Fibroblast of lung (primary cell): ENCODE measurements at regions not wholly inside any gene's neighbourhood (a gene's known extent, or its start where the extent isn't known, plus 50 kb on each side); places are given as distances from the start of the nearest gene placed in this dataset.
"Not testable (repeated sequence)": the region's sequence is repeated elsewhere in the genome, so short reads cannot be mapped to it uniquely, and the experiment has no call there.

Experiments
- DNase-seq, 2 donors: peaks; one replicate each; pipeline versions ENCODE4 v3.0.0 to v3.0.0-alpha.2; 2010; ENCODE audit warnings: low read depth in 2 of 2
- H2AFZ ChIP-seq: 2 replicates; pipeline ENCODE4 v1.5.1; 2012; ENCODE audit warnings: low read length, control low read depth, inconsistent platforms
- H3K27ac ChIP-seq: 2 replicates; pipeline ENCODE4 v1.5.1; 2011; ENCODE audit warnings: low read length, control low read depth; ENCODE audit not compliant: insufficient read depth
- H3K27me3 ChIP-seq: 2 replicates; pipeline ENCODE4 v1.5.1; 2011; ENCODE audit warnings: mild to moderate bottlenecking, low read length; ENCODE audit not compliant: control insufficient read depth, insufficient read depth
- H3K36me3 ChIP-seq: 2 replicates; pipeline ENCODE4 v1.5.1; 2011; ENCODE audit warnings: low read length; ENCODE audit not compliant: control insufficient read depth, insufficient read depth
- H3K4me1 ChIP-seq: 2 replicates; pipeline ENCODE4 v1.5.1; 2011; ENCODE audit warnings: low read length; ENCODE audit not compliant: control insufficient read depth, insufficient read depth; ENCODE audit errors: extremely low read depth
- H3K4me2 ChIP-seq: 2 replicates; pipeline ENCODE4 v1.5.1; 2011; ENCODE audit warnings: low read length, control low read depth; ENCODE audit not compliant: insufficient read depth; ENCODE audit errors: extremely low read depth
- H3K4me3 ChIP-seq, 4 experiments: fragments of 200-600 bp in 1 of 4; sonication (generic) in 1 of 4; replicated peaks in 1 of 4; 2 replicates each; pipeline ENCODE4 v1.5.1; 2011 to 2016; ENCODE audit warnings: low read length in 4 of 4, low read depth in 3 of 4, mild to moderate bottlenecking in 3 of 4, control low read depth in 2 of 4, inconsistent platforms in 1 of 4, mixed read lengths in 1 of 4; ENCODE audit not compliant: insufficient read depth in 1 of 4; ENCODE audit errors: control extremely low read depth in 1 of 4
- H3K79me2 ChIP-seq: 2 replicates; pipeline ENCODE4 v1.5.1; 2012; ENCODE audit warnings: mild to moderate bottlenecking, low read length, inconsistent platforms; ENCODE audit not compliant: control insufficient read depth, insufficient read depth
- H3K9ac ChIP-seq: 2 replicates; pipeline ENCODE4 v1.5.1; 2011; ENCODE audit warnings: mild to moderate bottlenecking, low read length, control low read depth; ENCODE audit not compliant: insufficient read depth
- H3K9me3 ChIP-seq: 2 replicates; pipeline ENCODE4 v1.5.1; 2012; ENCODE audit warnings: low read depth, low read length; ENCODE audit not compliant: control insufficient read depth, insufficient read depth
- H4K20me1 ChIP-seq: 2 replicates; pipeline ENCODE4 v1.5.1; 2011; ENCODE audit warnings: low read length; ENCODE audit not compliant: control insufficient read depth, insufficient read depth; ENCODE audit errors: extremely low read depth
- EZH2 ChIP-seq: IDR thresholded peaks from 2 replicates; pipeline ENCODE4 v1.5.1; 2012; ENCODE audit warnings: low read length, control low read depth, mild to moderate bottlenecking; ENCODE audit errors: missing control alignments
- TF ChIP-seq, protein P1 (sequence below), 2 donors: IDR thresholded peaks in 1 of 2; conservative IDR thresholded peaks in 1 of 2; 1 replicate in 1 of 2; 2 replicates in 1 of 2; pipeline ENCODE4 v1.5.1; 2011 to 2012; ENCODE audit warnings: low read length in 2 of 2, control low read depth in 1 of 2, inconsistent platforms in 1 of 2, low read depth in 1 of 2, mild to moderate bottlenecking in 1 of 2

DNA sequence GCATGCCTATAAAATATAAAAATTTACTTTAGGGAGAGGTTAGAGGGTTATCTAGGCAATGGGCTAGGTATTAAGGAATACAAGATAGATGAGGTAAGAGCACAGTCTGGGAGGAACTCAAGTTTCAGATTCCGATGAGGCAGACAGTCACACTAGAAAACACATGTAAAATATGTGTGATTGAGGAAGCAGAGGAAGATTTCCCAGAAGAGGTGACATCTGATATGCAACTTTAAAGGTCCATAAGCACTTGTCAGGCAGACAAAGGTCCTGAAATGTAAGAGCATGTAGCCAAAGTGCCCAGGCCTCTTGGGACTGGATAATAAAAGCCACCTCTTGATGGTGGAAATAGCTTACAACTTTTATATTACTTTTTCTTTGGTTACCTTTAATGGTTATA, 81.1 kb upstream of the AADAT start:
- H2AFZ ChIP-seq: no peak overlapping the region
- H3K27ac ChIP-seq: no peak overlapping the region
- no peaks in the 10 kb centered on the region for H3K36me3 ChIP-seq
- no peaks in the 10 kb centered on the region for H3K79me2 ChIP-seq
- TF ChIP-seq EZH2: no peak
- TF ChIP-seq, protein P1, sequence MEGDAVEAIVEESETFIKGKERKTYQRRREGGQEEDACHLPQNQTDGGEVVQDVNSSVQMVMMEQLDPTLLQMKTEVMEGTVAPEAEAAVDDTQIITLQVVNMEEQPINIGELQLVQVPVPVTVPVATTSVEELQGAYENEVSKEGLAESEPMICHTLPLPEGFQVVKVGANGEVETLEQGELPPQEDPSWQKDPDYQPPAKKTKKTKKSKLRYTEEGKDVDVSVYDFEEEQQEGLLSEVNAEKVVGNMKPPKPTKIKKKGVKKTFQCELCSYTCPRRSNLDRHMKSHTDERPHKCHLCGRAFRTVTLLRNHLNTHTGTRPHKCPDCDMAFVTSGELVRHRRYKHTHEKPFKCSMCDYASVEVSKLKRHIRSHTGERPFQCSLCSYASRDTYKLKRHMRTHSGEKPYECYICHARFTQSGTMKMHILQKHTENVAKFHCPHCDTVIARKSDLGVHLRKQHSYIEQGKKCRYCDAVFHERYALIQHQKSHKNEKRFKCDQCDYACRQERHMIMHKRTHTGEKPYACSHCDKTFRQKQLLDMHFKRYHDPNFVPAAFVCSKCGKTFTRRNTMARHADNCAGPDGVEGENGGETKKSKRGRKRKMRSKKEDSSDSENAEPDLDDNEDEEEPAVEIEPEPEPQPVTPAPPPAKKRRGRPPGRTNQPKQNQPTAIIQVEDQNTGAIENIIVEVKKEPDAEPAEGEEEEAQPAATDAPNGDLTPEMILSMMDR (conservative IDR thresholded peaks at IDR 0.05 in 1 of 2, IDR thresholded peaks at IDR 0.05 in 1 of 2; ENCODE audit: low read depth in 1 of 2, low read length in 2 of 2): no peak
- no peak for DNase-seq
- no peak overlapping the region for H3K4me3 ChIP-seq
- no peaks in the 10 kb centered on the region for H4K20me1 ChIP-seq
- H3K27me3 ChIP-seq: no peaks in the 10 kb centered on the region
- H3K4me2 ChIP-seq: no peak overlapping the region
- H3K9ac ChIP-seq: no peak overlapping the region
- H3K9me3 ChIP-seq: no peaks in the 10 kb centered on the region
- H3K4me1 ChIP-seq: no peaks in the 10 kb centered on the region

DNA sequence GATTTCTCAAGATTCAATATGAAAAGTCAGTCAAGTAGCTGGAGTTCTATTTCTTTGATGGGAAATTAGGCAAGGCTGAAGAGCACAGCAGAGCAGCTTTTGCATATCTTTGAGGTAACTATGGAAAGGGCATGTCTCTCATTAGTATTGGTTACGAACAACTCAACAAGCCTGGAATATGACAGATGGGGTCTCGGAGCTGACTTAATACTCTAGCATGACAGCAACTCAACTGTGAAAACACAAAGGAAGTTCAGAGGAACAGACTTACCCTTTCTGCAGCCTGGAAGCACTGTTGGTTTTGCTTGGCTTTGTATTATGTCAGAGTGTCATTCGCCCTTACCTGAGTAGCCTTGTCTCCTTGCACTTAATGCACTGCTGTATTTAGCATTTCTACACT, 79.9 kb upstream of the AADAT start:
- H3K27me3 ChIP-seq: no peaks in the 10 kb centered on the region
- no peak overlapping the region for H3K4me2 ChIP-seq
- no peaks in the 10 kb centered on the region for H3K9me3 ChIP-seq
- H3K27ac ChIP-seq: no peak overlapping the region
- no peaks in the 10 kb centered on the region for H3K4me1 ChIP-seq
- DNase-seq: no peak
- H2AFZ ChIP-seq: no peak overlapping the region
- H4K20me1 ChIP-seq: no peaks in the 10 kb centered on the region
- H3K36me3 ChIP-seq: no peaks in the 10 kb centered on the region
- TF ChIP-seq EZH2: no peak
- TF ChIP-seq, protein P1 (conservative IDR thresholded peaks at IDR 0.05 in 1 of 2, IDR thresholded peaks at IDR 0.05 in 1 of 2; ENCODE audit: low read depth in 1 of 2, low read length in 2 of 2): no peak
- no peak overlapping the region for H3K9ac ChIP-seq
- no peaks in the 10 kb centered on the region for H3K79me2 ChIP-seq
- no peak overlapping the region for H3K4me3 ChIP-seq

DNA sequence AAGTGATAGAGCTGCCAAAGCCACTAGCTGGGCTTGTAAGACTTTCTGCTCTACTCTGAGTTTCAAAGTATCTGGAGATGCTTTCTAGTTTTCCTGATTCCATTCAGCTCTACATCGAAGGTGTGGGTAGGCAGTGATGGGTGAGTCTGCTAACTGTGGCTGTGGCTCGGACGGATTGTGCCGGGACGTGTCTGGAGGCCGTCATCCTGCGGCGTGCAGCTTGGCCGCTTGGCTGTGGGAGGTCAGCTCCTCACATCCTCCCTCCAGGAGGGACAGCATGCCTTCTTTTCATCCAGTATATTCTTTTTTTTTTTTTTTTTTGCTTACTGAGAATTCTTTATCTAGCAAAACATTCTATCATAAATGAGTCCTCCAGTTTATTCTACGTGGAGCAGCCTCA, 77.9 kb upstream of the AADAT start:
- Histone ChIP-seq H3K27me3 (no peaks in the 10 kb centered on the region), H3K36me3 (no peaks in the 10 kb centered on the region), H3K79me2 (no peaks in the 10 kb centered on the region), H4K20me1 (no peaks in the 10 kb centered on the region), H3K4me2 (no peak overlapping the region), H2AFZ (no peak overlapping the region), H3K27ac (no peak overlapping the region), H3K4me1 (no peaks in the 10 kb centered on the region), H3K4me3 (no peak overlapping the region), H3K9me3 (no peaks in the 10 kb centered on the region), H3K9ac (no peak overlapping the region)
- no peak for DNase-seq
- TF ChIP-seq, protein P1 (conservative IDR thresholded peaks at IDR 0.05 in 1 of 2, IDR thresholded peaks at IDR 0.05 in 1 of 2; ENCODE audit: low read depth in 1 of 2, low read length in 2 of 2): no peak
- TF ChIP-seq EZH2: no peak

- not testable (repeated sequence) for H3K36me3 ChIP-seq, H3K4me1 ChIP-seq, H3K4me3 ChIP-seq, H3K27me3 ChIP-seq, H3K9me3 ChIP-seq, H4K20me1 ChIP-seq, H2AFZ ChIP-seq, H3K27ac ChIP-seq, H3K4me2 ChIP-seq, H3K79me2 ChIP-seq, DNase-seq, H3K9ac ChIP-seq
These were observed 76.4 kb upstream of the AADAT start for GRCh38 chr4:170166193-170166592.
